Progenitor cell of endocrine pancreas (in vitro differentiated cells): ENCODE measurements at regions not wholly inside any gene's neighbourhood (a gene's known extent, or its start where the extent isn't known, plus 50 kb on each side); places are given as distances from the start of the nearest gene placed in this dataset.

Experiments
- DNase-seq: peaks from one replicate; pipeline ENCODE4 v3.0.0; 2021; ENCODE audit warnings: low spot score; ENCODE audit not compliant: unreplicated experiment
- H3K27ac Mint-ChIP-seq: 2 replicates; pipeline ENCODE4 v1.8.0; 2021; ENCODE audit warnings: mild to moderate bottlenecking, moderate library complexity, mixed read lengths
- H3K27me3 Mint-ChIP-seq: 2 replicates; pipeline ENCODE4 v1.8.0; 2021; ENCODE audit warnings: mixed read lengths
- H3K36me3 Mint-ChIP-seq: 2 replicates; pipeline ENCODE4 v1.8.0; 2022; ENCODE audit warnings: mixed read lengths; ENCODE audit not compliant: insufficient read depth
- H3K4me1 Mint-ChIP-seq: 2 replicates; pipeline ENCODE4 v1.8.0; 2021; ENCODE audit warnings: low read depth, mixed read lengths
- H3K4me3 Mint-ChIP-seq: 2 replicates; pipeline ENCODE4 v1.8.0; 2021; ENCODE audit warnings: low read depth, mild to moderate bottlenecking, moderate library complexity, mixed read lengths
- H3K9me3 Mint-ChIP-seq: 2 replicates; pipeline ENCODE4 v1.8.0; 2021; ENCODE audit warnings: low read depth, mixed read lengths
- TF ChIP-seq, protein P1 (sequence below): fragments of 200-600 bp; sonication (generic); IDR thresholded peaks from one replicate; pipeline ENCODE4 v1.5.0; 2021; ENCODE audit warnings: antibody characterized with exemption, mild to moderate bottlenecking; ENCODE audit not compliant: unreplicated experiment

DNA sequence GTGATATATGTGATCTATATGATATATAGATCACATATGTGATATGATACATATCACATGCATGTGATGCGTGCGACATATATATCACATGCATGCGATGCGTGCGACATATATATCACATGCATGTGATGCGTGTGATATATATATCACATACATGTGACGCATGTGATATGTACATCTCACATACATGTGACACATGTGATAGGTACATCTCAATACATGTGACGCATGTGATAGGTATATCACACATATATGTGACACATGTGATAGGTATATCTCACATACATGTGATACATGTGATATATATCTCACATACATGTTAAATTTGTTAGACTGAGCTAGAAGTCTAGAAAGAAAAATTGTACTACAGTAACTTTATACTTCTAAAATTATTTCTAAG, 1095.9 kb downstream of the EFNA5 start:
- H3K27ac Mint-ChIP-seq = no peak overlapping the region
- H3K9me3 Mint-ChIP-seq = peaks cover 4% of the 10 kb centered on the region
- DNase-seq = no peak
- no peaks in the 10 kb centered on the region for H3K27me3 Mint-ChIP-seq
- no peaks in the 10 kb centered on the region for H3K4me1 Mint-ChIP-seq
- TF ChIP-seq, protein P1, sequence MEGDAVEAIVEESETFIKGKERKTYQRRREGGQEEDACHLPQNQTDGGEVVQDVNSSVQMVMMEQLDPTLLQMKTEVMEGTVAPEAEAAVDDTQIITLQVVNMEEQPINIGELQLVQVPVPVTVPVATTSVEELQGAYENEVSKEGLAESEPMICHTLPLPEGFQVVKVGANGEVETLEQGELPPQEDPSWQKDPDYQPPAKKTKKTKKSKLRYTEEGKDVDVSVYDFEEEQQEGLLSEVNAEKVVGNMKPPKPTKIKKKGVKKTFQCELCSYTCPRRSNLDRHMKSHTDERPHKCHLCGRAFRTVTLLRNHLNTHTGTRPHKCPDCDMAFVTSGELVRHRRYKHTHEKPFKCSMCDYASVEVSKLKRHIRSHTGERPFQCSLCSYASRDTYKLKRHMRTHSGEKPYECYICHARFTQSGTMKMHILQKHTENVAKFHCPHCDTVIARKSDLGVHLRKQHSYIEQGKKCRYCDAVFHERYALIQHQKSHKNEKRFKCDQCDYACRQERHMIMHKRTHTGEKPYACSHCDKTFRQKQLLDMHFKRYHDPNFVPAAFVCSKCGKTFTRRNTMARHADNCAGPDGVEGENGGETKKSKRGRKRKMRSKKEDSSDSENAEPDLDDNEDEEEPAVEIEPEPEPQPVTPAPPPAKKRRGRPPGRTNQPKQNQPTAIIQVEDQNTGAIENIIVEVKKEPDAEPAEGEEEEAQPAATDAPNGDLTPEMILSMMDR = no peak
- H3K36me3 Mint-ChIP-seq = no peaks in the 10 kb centered on the region
- no peak overlapping the region for H3K4me3 Mint-ChIP-seq

DNA sequence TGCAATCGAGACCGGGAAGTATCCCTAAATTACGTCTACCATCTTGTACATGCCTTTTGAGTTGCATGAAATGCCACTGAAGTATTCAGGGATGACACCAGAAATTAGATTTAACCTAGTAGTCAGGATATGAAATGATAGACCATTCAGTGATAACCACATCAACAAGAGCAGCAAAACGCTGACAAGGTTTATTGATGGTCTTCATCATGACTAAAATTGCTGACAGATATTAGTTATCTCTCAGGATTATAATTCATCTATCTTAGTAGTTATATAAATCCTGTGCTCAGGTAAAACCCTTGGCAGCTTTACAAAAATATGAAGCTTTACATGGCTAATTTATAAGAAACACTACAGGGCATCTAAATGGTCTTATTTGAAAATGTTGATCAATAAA, 1104.7 kb downstream of the EFNA5 start:
- Mint-ChIP-seq H3K27ac (no peak overlapping the region), H3K27me3 (no peaks in the 10 kb centered on the region), H3K4me3 (no peak overlapping the region), H3K36me3 (no peaks in the 10 kb centered on the region), H3K4me1 (no peaks in the 10 kb centered on the region), H3K9me3 (peaks cover 24% of the 10 kb centered on the region)
- TF ChIP-seq, protein P1 = no peak
- no peak for DNase-seq

DNA sequence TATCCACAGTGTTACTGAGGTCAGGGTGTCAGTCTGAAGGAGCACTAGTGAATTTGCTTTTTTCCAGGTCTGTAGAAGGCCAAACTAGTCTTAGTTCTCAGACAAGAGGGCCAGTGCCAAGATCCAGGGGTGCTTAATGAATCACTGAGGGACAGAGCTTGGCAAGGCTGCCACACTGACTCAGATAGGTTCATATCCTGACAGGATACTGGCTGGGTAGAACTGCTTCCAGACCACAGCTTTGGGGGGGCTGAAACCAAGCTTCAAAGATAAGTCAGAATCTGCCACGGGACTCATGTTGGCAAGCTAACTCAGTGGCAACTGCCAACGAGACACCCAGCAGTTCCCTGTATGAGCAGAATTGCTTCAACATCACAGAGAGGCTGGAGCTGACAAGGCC, 1125.4 kb downstream of the EFNA5 start:
- no peak overlapping the region for H3K4me3 Mint-ChIP-seq
- H3K4me1 Mint-ChIP-seq = no peaks in the 10 kb centered on the region

DNA sequence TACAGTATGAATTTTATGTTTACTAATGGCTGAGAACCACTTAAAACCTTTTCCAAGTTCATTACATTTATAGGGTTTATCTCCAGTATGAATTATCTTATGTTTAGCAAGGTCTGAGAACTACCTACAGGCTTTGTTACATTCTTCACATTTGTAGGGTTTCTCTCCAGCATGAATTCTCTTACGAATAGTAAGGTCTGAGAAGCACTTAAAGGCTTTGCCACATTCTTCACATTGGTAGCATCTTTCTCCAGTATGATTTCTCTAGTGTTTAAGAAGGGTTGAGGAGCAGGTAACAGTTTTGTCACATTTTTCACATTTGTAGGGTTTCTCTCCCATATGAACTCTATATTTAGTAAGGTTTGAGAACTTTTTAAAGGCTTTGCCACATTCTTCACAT, 1127.4 kb downstream of the EFNA5 start:
- no peak for DNase-seq
- Mint-ChIP-seq H3K4me3 (no peak overlapping the region), H3K9me3 (peaks cover 39% of the 10 kb centered on the region), H3K36me3 (peaks cover 3% of the 10 kb centered on the region), H3K4me1 (no peaks in the 10 kb centered on the region), H3K27ac (no peak overlapping the region), H3K27me3 (no peaks in the 10 kb centered on the region)
- TF ChIP-seq, protein P1 = no peak

More for the DNA sequence above, 1125.4 kb downstream of the EFNA5 start:
- Mint-ChIP-seq H3K27ac (no peak overlapping the region), H3K36me3 (peaks cover 3% of the 10 kb centered on the region), H3K9me3 (peaks cover 34% of the 10 kb centered on the region), H3K27me3 (no peaks in the 10 kb centered on the region)
- DNase-seq = no peak
- TF ChIP-seq, protein P1 = no peak

DNA sequence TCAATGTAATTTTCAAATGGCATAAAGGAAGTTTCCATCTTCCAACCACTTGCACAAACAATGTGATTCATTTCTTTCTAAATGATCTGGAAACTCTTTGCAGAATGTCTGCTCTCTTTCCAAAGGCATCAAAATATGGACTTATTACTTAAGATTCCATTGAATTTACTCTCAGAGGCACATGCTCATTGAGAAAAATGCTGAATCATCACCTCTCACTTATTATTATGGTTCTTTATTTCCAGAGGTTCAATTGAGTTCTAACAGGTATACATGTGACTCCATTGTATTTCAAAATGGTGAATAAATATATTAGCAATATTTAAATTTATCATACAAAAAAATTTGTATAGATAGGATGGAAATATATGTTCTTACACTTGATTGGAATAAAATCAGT, 1140.6 kb downstream of the EFNA5 start:
- Mint-ChIP-seq H3K9me3 (no peaks in the 10 kb centered on the region), H3K36me3 (no peaks in the 10 kb centered on the region), H3K4me1 (no peaks in the 10 kb centered on the region), H3K27ac (no peak overlapping the region), H3K27me3 (no peaks in the 10 kb centered on the region), H3K4me3 (no peak overlapping the region)
- DNase-seq = no peak
- TF ChIP-seq, protein P1 = no peak
